HL-60 (cell line): ENCODE measurements at regions not wholly inside any gene's neighbourhood (a gene's known extent, or its start where the extent isn't known, plus 50 kb on each side); places are given as distances from the start of the nearest gene placed in this dataset.

Experiments used
- DNase-seq, 2 experiments: peaks; one replicate each; pipeline ENCODE4 v3.0.0-alpha.2; 2010 to 2020; ENCODE audit warnings: low read depth in 1 of 2, low spot score in 1 of 2
- H3K27ac ChIP-seq: fragments of 250-450 bp; sonication (Bioruptor Pico); replicated peaks from 2 replicates; pipeline ENCODE4 v1.5.1; 2020; ENCODE audit warnings: mild to moderate bottlenecking, moderate library complexity
- H3K27me3 ChIP-seq: fragments of 250-450 bp; sonication (Bioruptor Pico); 2 replicates; pipeline ENCODE4 v1.5.1; 2021; ENCODE audit warnings: mild to moderate bottlenecking, moderate library complexity; ENCODE audit not compliant: insufficient read depth, poor library complexity, severe bottlenecking
- H3K4me3 ChIP-seq: replicated peaks from 2 replicates; pipeline ENCODE4 v1.5.1; 2011; ENCODE audit warnings: mild to moderate bottlenecking, control low read depth, low read length; ENCODE audit not compliant: insufficient read depth
- GABPA ChIP-seq: IDR thresholded peaks from 2 replicates; pipeline ENCODE4 v1.6.1; 2012; ENCODE audit warnings: low read depth
- POLR2AphosphoS5 ChIP-seq: IDR thresholded peaks from 2 replicates; pipeline ENCODE4 v1.6.1; 2012; ENCODE audit warnings: low read depth
- SPI1 ChIP-seq: IDR thresholded peaks from 2 replicates; pipeline ENCODE4 v1.6.1; 2012; ENCODE audit warnings: low read depth, mild to moderate bottlenecking, borderline replicate concordance
- TF ChIP-seq, protein P1 (sequence below): IDR thresholded peaks from one replicate; pipeline ENCODE4 v1.5.1; 2011; ENCODE audit warnings: low read length, control low read depth, inconsistent platforms; ENCODE audit not compliant: insufficient read depth
- TF ChIP-seq, protein P2 (sequence below): IDR thresholded peaks from 2 replicates; pipeline ENCODE4 v1.6.1; 2012; ENCODE audit warnings: low read depth; ENCODE audit not compliant: insufficient replicate concordance

DNA sequence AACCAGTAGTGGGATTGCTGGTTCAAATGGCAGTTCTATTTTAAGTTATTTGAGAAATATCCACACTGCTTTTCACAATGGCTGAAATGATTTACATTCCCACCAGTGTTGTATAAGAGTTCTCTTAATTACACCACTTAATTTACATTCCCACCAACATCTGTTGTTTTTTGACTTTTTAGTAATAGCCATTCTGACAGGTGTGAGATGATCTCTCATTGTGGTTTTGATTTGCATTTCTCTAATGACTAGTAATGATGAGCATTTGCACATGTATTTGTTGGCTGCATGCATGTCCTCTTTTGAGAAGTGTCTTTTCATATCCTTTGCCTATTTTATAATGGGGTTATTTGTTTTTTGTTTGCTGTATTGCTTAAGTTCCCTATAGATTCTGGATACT lies 688.3 kb downstream of the PRR16 start:
- H3K4me3 ChIP-seq, result no peak overlapping the region
- no peak for DNase-seq
- TF ChIP-seq GABPA, result no peak
- no peak for TF ChIP-seq POLR2AphosphoS5
- no peaks in the 10 kb centered on the region for H3K27me3 ChIP-seq
- no peak overlapping the region for H3K27ac ChIP-seq

GRCh38 chr5:121156565-121156964 lies 692.5 kb downstream of the PRR16 start:
- H3K4me3 ChIP-seq, result no peak overlapping the region
- DNase-seq, result no peak
- H3K27ac ChIP-seq, result no peak overlapping the region
- no peak for TF ChIP-seq GABPA
- TF ChIP-seq, protein P1, sequence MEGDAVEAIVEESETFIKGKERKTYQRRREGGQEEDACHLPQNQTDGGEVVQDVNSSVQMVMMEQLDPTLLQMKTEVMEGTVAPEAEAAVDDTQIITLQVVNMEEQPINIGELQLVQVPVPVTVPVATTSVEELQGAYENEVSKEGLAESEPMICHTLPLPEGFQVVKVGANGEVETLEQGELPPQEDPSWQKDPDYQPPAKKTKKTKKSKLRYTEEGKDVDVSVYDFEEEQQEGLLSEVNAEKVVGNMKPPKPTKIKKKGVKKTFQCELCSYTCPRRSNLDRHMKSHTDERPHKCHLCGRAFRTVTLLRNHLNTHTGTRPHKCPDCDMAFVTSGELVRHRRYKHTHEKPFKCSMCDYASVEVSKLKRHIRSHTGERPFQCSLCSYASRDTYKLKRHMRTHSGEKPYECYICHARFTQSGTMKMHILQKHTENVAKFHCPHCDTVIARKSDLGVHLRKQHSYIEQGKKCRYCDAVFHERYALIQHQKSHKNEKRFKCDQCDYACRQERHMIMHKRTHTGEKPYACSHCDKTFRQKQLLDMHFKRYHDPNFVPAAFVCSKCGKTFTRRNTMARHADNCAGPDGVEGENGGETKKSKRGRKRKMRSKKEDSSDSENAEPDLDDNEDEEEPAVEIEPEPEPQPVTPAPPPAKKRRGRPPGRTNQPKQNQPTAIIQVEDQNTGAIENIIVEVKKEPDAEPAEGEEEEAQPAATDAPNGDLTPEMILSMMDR, result no peak
- no peak for TF ChIP-seq POLR2AphosphoS5
- no peak for TF ChIP-seq SPI1
- TF ChIP-seq, protein P2, sequence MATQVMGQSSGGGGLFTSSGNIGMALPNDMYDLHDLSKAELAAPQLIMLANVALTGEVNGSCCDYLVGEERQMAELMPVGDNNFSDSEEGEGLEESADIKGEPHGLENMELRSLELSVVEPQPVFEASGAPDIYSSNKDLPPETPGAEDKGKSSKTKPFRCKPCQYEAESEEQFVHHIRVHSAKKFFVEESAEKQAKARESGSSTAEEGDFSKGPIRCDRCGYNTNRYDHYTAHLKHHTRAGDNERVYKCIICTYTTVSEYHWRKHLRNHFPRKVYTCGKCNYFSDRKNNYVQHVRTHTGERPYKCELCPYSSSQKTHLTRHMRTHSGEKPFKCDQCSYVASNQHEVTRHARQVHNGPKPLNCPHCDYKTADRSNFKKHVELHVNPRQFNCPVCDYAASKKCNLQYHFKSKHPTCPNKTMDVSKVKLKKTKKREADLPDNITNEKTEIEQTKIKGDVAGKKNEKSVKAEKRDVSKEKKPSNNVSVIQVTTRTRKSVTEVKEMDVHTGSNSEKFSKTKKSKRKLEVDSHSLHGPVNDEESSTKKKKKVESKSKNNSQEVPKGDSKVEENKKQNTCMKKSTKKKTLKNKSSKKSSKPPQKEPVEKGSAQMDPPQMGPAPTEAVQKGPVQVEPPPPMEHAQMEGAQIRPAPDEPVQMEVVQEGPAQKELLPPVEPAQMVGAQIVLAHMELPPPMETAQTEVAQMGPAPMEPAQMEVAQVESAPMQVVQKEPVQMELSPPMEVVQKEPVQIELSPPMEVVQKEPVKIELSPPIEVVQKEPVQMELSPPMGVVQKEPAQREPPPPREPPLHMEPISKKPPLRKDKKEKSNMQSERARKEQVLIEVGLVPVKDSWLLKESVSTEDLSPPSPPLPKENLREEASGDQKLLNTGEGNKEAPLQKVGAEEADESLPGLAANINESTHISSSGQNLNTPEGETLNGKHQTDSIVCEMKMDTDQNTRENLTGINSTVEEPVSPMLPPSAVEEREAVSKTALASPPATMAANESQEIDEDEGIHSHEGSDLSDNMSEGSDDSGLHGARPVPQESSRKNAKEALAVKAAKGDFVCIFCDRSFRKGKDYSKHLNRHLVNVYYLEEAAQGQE, result no peak
- no peaks in the 10 kb centered on the region for H3K27me3 ChIP-seq

- TF ChIP-seq GABPA (no peak), SPI1 (no peak), POLR2AphosphoS5 (no peak)
- TF ChIP-seq, protein P1, result no peak
- TF ChIP-seq, protein P2, result no peak
- Histone ChIP-seq H3K4me3 (no peak overlapping the region), H3K27ac (no peak overlapping the region), H3K27me3 (no peaks in the 10 kb centered on the region)
- DNase-seq, result no peak
Measured at GRCh38 chr5:121158451-121158850, 693.2 kb upstream of the FTMT start.

DNA sequence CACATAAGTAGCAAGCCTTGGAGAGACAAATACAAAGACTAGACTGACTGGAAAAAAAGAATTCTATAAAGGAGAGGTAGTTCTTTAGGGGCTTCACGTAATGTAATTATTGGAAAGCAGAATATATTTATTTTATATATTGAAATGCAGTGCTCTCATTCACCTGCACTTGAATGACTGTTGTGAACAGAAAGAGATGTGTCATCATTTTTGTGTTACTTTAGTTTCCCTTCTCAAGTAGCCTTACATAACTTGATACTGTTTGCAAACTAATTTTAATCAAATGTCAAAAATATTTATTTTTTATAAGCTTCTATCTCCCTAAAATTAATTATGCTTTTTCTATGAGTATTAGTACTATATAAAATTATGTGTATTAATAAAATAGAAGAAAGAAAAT lies 691.1 kb upstream of the FTMT start:
- H3K4me3 ChIP-seq, result no peak overlapping the region
- H3K27me3 ChIP-seq, result no peaks in the 10 kb centered on the region
- TF ChIP-seq GABPA (no peak), POLR2AphosphoS5 (no peak), SPI1 (no peak)
- TF ChIP-seq, protein P2, result no peak
- TF ChIP-seq, protein P1, result no peak
- H3K27ac ChIP-seq, result no peak overlapping the region
- no peak for DNase-seq
